B cell (primary cell): ENCODE measurements at regions not wholly inside any gene's neighbourhood (a gene's known extent, or its start where the extent isn't known, plus 50 kb on each side); places are given as distances from the start of the nearest gene placed in this dataset.

Experiments
- EZH2 ChIP-seq: IDR thresholded peaks from 2 replicates; pipeline ENCODE4 v1.6.1; 2012; ENCODE audit warnings: borderline replicate concordance, low read depth, mild to moderate bottlenecking, moderate library complexity, low read length; ENCODE audit not compliant: insufficient read depth, poor library complexity, severe bottlenecking
- TF ChIP-seq, protein P1 (sequence below): fragments of 200-600 bp; IDR thresholded peaks from one replicate; pipeline ENCODE4 v1.8.0; 2022; ENCODE audit warnings: antibody characterized with exemption, mild to moderate bottlenecking

DNA sequence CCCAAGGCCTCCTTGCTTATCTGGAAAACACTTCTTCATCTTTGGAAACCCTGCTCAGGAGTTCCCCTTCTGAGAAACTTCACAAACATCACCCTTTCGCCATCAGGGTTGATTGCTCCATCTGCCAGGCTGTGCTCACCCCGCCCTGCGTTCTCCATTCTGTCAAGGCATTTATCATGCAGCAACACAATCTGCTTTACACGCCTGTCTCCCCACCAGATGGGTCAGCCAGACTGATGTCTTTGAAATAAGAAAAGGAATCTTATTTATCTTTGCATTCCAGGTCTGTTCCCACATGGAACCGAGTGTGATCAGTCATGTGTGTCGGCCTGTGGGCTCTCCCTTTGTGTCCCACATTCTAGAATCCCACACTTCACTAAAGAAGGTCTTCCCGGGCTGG, 110.0 kb upstream of the ARL4C start:
- TF ChIP-seq, protein P1, sequence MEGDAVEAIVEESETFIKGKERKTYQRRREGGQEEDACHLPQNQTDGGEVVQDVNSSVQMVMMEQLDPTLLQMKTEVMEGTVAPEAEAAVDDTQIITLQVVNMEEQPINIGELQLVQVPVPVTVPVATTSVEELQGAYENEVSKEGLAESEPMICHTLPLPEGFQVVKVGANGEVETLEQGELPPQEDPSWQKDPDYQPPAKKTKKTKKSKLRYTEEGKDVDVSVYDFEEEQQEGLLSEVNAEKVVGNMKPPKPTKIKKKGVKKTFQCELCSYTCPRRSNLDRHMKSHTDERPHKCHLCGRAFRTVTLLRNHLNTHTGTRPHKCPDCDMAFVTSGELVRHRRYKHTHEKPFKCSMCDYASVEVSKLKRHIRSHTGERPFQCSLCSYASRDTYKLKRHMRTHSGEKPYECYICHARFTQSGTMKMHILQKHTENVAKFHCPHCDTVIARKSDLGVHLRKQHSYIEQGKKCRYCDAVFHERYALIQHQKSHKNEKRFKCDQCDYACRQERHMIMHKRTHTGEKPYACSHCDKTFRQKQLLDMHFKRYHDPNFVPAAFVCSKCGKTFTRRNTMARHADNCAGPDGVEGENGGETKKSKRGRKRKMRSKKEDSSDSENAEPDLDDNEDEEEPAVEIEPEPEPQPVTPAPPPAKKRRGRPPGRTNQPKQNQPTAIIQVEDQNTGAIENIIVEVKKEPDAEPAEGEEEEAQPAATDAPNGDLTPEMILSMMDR = no peak
- TF ChIP-seq EZH2 = no peak
